IMR-90 (cell line): ENCODE measurements at regions not wholly inside any gene's neighbourhood (a gene's known extent, or its start where the extent isn't known, plus 50 kb on each side); places are given as distances from the start of the nearest gene placed in this dataset.

Experiments
- ATAC-seq: fragments of 200-7000 bp; cut with Tn5 transposase; 2 replicates; pipeline ENCODE4 v1.9.1; 2020; ENCODE audit warnings: low read depth, mild to moderate bottlenecking, moderate library complexity
- BruUV-seq: library from RNA; stranded (reverse); fragments of 400-500 nt; replicated peaks from 2 replicates; lab custom pipeline; 2021; lab: Mats Ljungman, UMichigan
- CTCF ChIA-PET: fragments of 300-600 bp; formaldehyde crosslinking; extraction: SDS; loops from one replicate; lab custom pipeline; 2021; ENCODE audit warnings: antibody characterized with exemption; lab: Yijun Ruan, JAX
- POLR2A ChIA-PET: fragments of 300-600 bp; sonication (Branson Sonifier 250); formaldehyde crosslinking; loops from one replicate; lab custom pipeline; 2022; ENCODE audit warnings: antibody characterized with exemption; ENCODE audit not compliant: unreplicated experiment; lab: Charles Lee
- DNase-seq: peaks from one replicate; pipeline ENCODE4 v3.0.0; 2013
- H2AFZ ChIP-seq: replicated peaks from 2 replicates; pipeline ENCODE3; 2013; ENCODE audit warnings: low read length, mild to moderate bottlenecking; ENCODE audit not compliant: poor library complexity
- H2AK5ac ChIP-seq: 2 replicates; pipeline ENCODE4 v1.6.1; 2013; ENCODE audit warnings: low read depth, low read length, inconsistent platforms
- H2AK9ac ChIP-seq: replicated peaks from 2 replicates; pipeline ENCODE3; 2013; ENCODE audit warnings: mild to moderate bottlenecking, low read depth, low read length, moderate library complexity; ENCODE audit not compliant: poor library complexity
- H2BK120ac ChIP-seq: 2 replicates; pipeline ENCODE4 v1.6.1; 2013; ENCODE audit warnings: low read depth, low read length, inconsistent platforms
- H2BK15ac ChIP-seq: 3 replicates; pipeline ENCODE4 v1.6.1; 2013; ENCODE audit warnings: low read depth, low read length, inconsistent platforms
- H2BK20ac ChIP-seq: 2 replicates; pipeline ENCODE4 v1.6.1; 2013; ENCODE audit warnings: low read depth, mild to moderate bottlenecking, inconsistent platforms, low read length, moderate library complexity
- H2BK5ac ChIP-seq: 2 replicates; pipeline ENCODE4 v1.6.1; 2013; ENCODE audit warnings: mild to moderate bottlenecking, low read depth, low read length, inconsistent platforms; ENCODE audit not compliant: poor library complexity, severe bottlenecking
- H3K14ac ChIP-seq: replicated peaks from 2 replicates; pipeline ENCODE4 v1.6.1; 2013; ENCODE audit warnings: low read depth, low read length, inconsistent platforms
- H3K18ac ChIP-seq: 2 replicates; pipeline ENCODE4 v1.6.1; 2013; ENCODE audit warnings: low read depth, low read length, control low read depth
- H3K23ac ChIP-seq: 2 replicates; pipeline ENCODE4 v1.6.1; 2013; ENCODE audit warnings: low read depth, low read length, inconsistent platforms
- H3K27ac ChIP-seq: 2 replicates; pipeline ENCODE4 v1.5.1; 2013; ENCODE audit warnings: mild to moderate bottlenecking, control low read depth, low read length; ENCODE audit not compliant: insufficient read depth
- H3K27me3 ChIP-seq: 2 replicates; pipeline ENCODE4 v1.6.1; 2013; ENCODE audit warnings: low read length; ENCODE audit not compliant: control insufficient read depth, insufficient read depth
- H3K36me3 ChIP-seq: 2 replicates; pipeline ENCODE4 v1.6.1; 2013; ENCODE audit warnings: low read length, mixed read lengths; ENCODE audit not compliant: control insufficient read depth, insufficient read depth
- H3K4ac ChIP-seq: 2 replicates; pipeline ENCODE4 v1.6.1; 2013; ENCODE audit warnings: low read depth, low read length, inconsistent platforms
- H3K4me1 ChIP-seq: 2 replicates; pipeline ENCODE4 v1.6.1; 2013; ENCODE audit warnings: low read length, mixed read lengths; ENCODE audit not compliant: control insufficient read depth, insufficient read depth
- H3K4me2 ChIP-seq: 2 replicates; pipeline ENCODE4 v1.6.1; 2013; ENCODE audit warnings: low read depth, mild to moderate bottlenecking, control low read depth, low read length, moderate library complexity
- H3K4me3 ChIP-seq: 2 replicates; pipeline ENCODE4 v1.5.1; 2013; ENCODE audit warnings: low read depth, mild to moderate bottlenecking, control low read depth, low read length, moderate library complexity; ENCODE audit not compliant: insufficient read depth
- H3K56ac ChIP-seq: 2 replicates; pipeline ENCODE4 v1.6.1; 2013; ENCODE audit warnings: low read length, inconsistent platforms; ENCODE audit not compliant: insufficient read depth; ENCODE audit errors: extremely low read depth
- H3K79me1 ChIP-seq, 2 experiments: 2 replicates each; pipeline ENCODE4 v1.6.1; 2013; ENCODE audit warnings: low read length in 2 of 2, inconsistent platforms in 1 of 2, low read depth in 1 of 2
- H3K9ac ChIP-seq: 2 replicates; pipeline ENCODE4 v1.6.1; 2013; ENCODE audit warnings: low read depth, low read length, control low read depth
- H3K9me1 ChIP-seq: 2 replicates; pipeline ENCODE4 v1.6.1; 2013; ENCODE audit warnings: low read length, inconsistent platforms; ENCODE audit not compliant: insufficient read depth
- H3K9me3 ChIP-seq: 2 replicates; pipeline ENCODE4 v1.6.1; 2013; ENCODE audit warnings: low read length; ENCODE audit not compliant: control insufficient read depth, insufficient read depth
- H4K20me1 ChIP-seq: 2 replicates; pipeline ENCODE4 v1.6.1; 2013; ENCODE audit warnings: low read length, inconsistent platforms; ENCODE audit not compliant: insufficient read depth
- H4K5ac ChIP-seq: 2 replicates; pipeline ENCODE4 v1.6.1; 2013; ENCODE audit warnings: mild to moderate bottlenecking, low read depth, low read length, control low read depth
- H4K8ac ChIP-seq, 2 experiments: 2 replicates each; pipeline ENCODE4 v1.6.1; 2013; ENCODE audit warnings: low read depth in 2 of 2, low read length in 2 of 2, control low read depth in 1 of 2, inconsistent platforms in 1 of 2
- H4K91ac ChIP-seq: 2 replicates; pipeline ENCODE4 v1.6.1; 2013; ENCODE audit warnings: low read depth, low read length, inconsistent platforms; ENCODE audit not compliant: insufficient read depth
- FOS ChIP-seq: fragments of 150-350 bp; IDR thresholded peaks from 2 replicates; pipeline ENCODE4 v1.6.1; 2016; ENCODE audit warnings: low read depth, low read length
- RCOR1 ChIP-seq: IDR thresholded peaks from 2 replicates; pipeline ENCODE4 v1.6.1; 2012; ENCODE audit warnings: mild to moderate bottlenecking, low read length, improper control_type of control experiment; ENCODE audit not compliant: insufficient replicate concordance
- WGBS, 2 experiments: methylation state at CpG; one replicate each; pipeline versions ENCODE4 v1.1.5 to v1.1.7; 2013; ENCODE audit warnings: missing lambda C conversion rate in 2 of 2; ENCODE audit not compliant: insufficient read length in 1 of 2; ENCODE audit errors: extremely low coverage in 2 of 2; 5-methylcytosine and 5-hydroxymethylcytosine counted together
- dilution Hi-C: fragments of 300-500 bp; cut with HindIII; formaldehyde crosslinking; loops from one replicate; pipeline ENCODE4 v1.14.3; 2018; ENCODE audit warnings: low sequenced_read_pairs; ENCODE audit not compliant: unreplicated experiment
- in situ Hi-C: fragments of 300-500 bp; cut with MboI; formaldehyde crosslinking; loops from 3 replicates; pipeline ENCODE4 v1.14.3; 2019; ENCODE audit warnings: low sequenced_read_pairs, inconsistent platforms, mixed read lengths
- intact Hi-C: fragments of 100-400 bp; cut with micrococcal nuclease; formaldehyde crosslinking; loops from 2 replicates; pipeline ENCODE4 v1.10.0; 2022
- TF ChIP-seq, protein P1 (sequence below): fragments of 150-350 bp; IDR thresholded peaks from 2 replicates; pipeline ENCODE4 v1.6.1; 2017; ENCODE audit warnings: mild to moderate bottlenecking, antibody characterized with exemption, low read length, low read depth

GRCh38 chr12:87066326-87066725 lies 810.1 kb upstream of the MGAT4C start:
- Histone ChIP-seq H3K23ac (no peak overlapping the region), H3K79me1 (no peaks in the 10 kb centered on the region), H3K56ac (no peak overlapping the region), H3K9me3 (no peaks in the 10 kb centered on the region), H2BK20ac (no peak overlapping the region), H3K4me2 (no peak overlapping the region), H4K91ac (no peak overlapping the region), H3K4me1 (no peaks in the 10 kb centered on the region), H4K5ac (no peak overlapping the region), H2BK120ac (no peak overlapping the region), H2AK9ac (no peak overlapping the region), H2BK15ac (no peak overlapping the region), H2AK5ac (no peak overlapping the region), H2AFZ (no peak overlapping the region), H3K4me3 (no peak overlapping the region), H3K18ac (no peak overlapping the region), H3K14ac (no peak overlapping the region), H3K9ac (no peak overlapping the region), H3K27ac (no peak overlapping the region), H2BK5ac (no peak overlapping the region), H3K9me1 (no peaks in the 10 kb centered on the region), H3K27me3 (no peaks in the 10 kb centered on the region), H3K4ac (no peak overlapping the region), H4K20me1 (no peaks in the 10 kb centered on the region), H3K36me3 (no peaks in the 10 kb centered on the region), H4K8ac (no peak overlapping the region)
- BruUV-seq = no TSS peak
- ATAC-seq (no peak), DNase-seq (no peak)
- ChIA-PET CTCF (no interaction called here), POLR2A (no interaction called here)
- intact Hi-C loops = loop anchor here (1.0 to 5.0 kb wide), 2 partner anchors 151 to 781 kb away; no protein-coding TSS in a partner anchor
- TF ChIP-seq FOS (no peak), RCOR1 (no peak)
- TF ChIP-seq, protein P1, sequence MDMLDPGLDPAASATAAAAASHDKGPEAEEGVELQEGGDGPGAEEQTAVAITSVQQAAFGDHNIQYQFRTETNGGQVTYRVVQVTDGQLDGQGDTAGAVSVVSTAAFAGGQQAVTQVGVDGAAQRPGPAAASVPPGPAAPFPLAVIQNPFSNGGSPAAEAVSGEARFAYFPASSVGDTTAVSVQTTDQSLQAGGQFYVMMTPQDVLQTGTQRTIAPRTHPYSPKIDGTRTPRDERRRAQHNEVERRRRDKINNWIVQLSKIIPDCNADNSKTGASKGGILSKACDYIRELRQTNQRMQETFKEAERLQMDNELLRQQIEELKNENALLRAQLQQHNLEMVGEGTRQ = no peak
- in situ Hi-C loops = no loop called here
- dilution Hi-C loops = no loop called here
- WGBS, 2 experiments = no CpG with 5 or more reads among the region's 2 CpGs
